IgD-negative memory B cell (primary cell): ENCODE measurements at regions not wholly inside any gene's neighbourhood (a gene's known extent, or its start where the extent isn't known, plus 50 kb on each side); places are given as distances from the start of the nearest gene placed in this dataset.

Source experiments
- H3K27ac Mint-ChIP-seq, 3 donors: one replicate each; pipeline ENCODE4 v1.8.0; 2020 to 2022; ENCODE audit warnings: mild to moderate bottlenecking in 3 of 3, mixed read lengths in 3 of 3, moderate library complexity in 1 of 3
- H3K27me3 Mint-ChIP-seq: one replicate; pipeline ENCODE4 v1.8.0; 2021; ENCODE audit warnings: mixed read lengths
- H3K36me3 Mint-ChIP-seq: one replicate; pipeline ENCODE4 v1.8.0; 2020; ENCODE audit warnings: mild to moderate bottlenecking, mixed read lengths
- H3K4me1 Mint-ChIP-seq, 3 donors: one replicate each; pipeline ENCODE4 v1.8.0; 2020 to 2022; ENCODE audit warnings: mixed read lengths in 3 of 3, mild to moderate bottlenecking in 1 of 3
- H3K4me3 Mint-ChIP-seq, 4 donors: one replicate each; pipeline ENCODE4 v1.8.0; 2020 to 2022; ENCODE audit warnings: mild to moderate bottlenecking in 4 of 4, mixed read lengths in 4 of 4, moderate library complexity in 3 of 4
- H3K9me3 Mint-ChIP-seq, 3 donors: one replicate each; pipeline ENCODE4 v1.8.0; 2020 to 2021; ENCODE audit warnings: mixed read lengths in 3 of 3, mild to moderate bottlenecking in 1 of 3

GRCh38 chr6:1540864-1541521 is 68.7 kb upstream of the FOXC1 start:
- H3K36me3 Mint-ChIP-seq = no peaks in the 10 kb centered on the region
- peaks cover 1% of the 10 kb centered on the region for H3K27me3 Mint-ChIP-seq
- peak overlapping the region in 1 of 3 donors; percentile 50 for H3K27ac Mint-ChIP-seq
- no peak overlapping the region for H3K4me3 Mint-ChIP-seq
- H3K9me3 Mint-ChIP-seq = peaks cover 0 to 2% (median 1%) of the 10 kb centered on the region in 3 donors
- no peaks in the 10 kb centered on the region for H3K4me1 Mint-ChIP-seq

DNA sequence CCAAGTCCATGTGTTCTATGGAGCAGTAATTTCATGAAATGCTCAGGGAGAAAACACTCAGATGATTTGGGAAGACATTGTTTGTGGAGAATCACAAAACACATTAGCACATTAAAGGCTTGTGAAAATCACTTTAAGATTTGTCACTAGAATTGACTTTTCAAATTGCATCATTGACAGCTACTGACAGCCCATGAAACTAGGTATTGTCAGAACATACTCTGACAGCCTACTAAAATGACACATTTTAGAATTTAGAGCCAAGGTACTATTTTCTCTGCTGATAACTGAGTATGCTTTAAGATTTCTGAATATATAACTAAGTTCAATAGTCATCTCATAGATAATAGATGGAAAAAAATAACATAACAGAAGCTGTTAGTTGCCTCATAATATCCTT is 67.4 kb upstream of the FOXC1 start:
- H3K4me1 Mint-ChIP-seq = no peaks in the 10 kb centered on the region
- no peak overlapping the region for H3K4me3 Mint-ChIP-seq
- H3K27ac Mint-ChIP-seq = no peak overlapping the region
- peaks cover 1% of the 10 kb centered on the region for H3K27me3 Mint-ChIP-seq
- H3K36me3 Mint-ChIP-seq = no peaks in the 10 kb centered on the region
- peaks cover 0 to 3% (median 0%) of the 10 kb centered on the region in 3 donors for H3K9me3 Mint-ChIP-seq

GRCh38 chr6:1542764-1543163 is 67.0 kb upstream of the FOXC1 start:
- Mint-ChIP-seq H3K27ac (no peak overlapping the region), H3K27me3 (peaks cover 1% of the 10 kb centered on the region), H3K4me1 (no peaks in the 10 kb centered on the region)

DNA sequence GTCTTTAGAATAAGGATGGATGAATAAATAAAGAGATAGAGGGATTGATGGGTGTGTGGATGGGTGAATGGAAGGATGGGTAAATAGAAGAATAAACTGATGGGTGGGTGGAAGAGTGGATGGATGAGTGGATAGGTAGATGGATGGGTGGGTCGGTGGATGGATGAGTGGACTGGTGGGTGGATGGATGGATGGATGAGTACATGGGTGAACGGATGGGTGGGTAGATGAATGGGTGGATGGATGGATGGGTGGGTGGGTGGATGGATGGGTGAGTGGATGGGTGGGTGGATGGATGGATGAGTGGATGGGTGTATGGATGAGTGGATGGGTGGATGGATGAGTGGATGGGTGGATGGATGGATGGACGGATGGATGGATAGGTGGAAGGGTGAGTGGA is 65.7 kb upstream of the FOXC1 start:
- Mint-ChIP-seq H3K27me3 (peaks cover 1% of the 10 kb centered on the region), H3K36me3 (no peaks in the 10 kb centered on the region), H3K4me3 (no peak overlapping the region), H3K4me1 (no peaks in the 10 kb centered on the region), H3K9me3 (peaks cover 0 to 3% (median 2%) of the 10 kb centered on the region in 3 donors), H3K27ac (no peak overlapping the region)

More at GRCh38 chr6:1542764-1543163, 67.0 kb upstream of the FOXC1 start:
- H3K36me3 Mint-ChIP-seq = no peaks in the 10 kb centered on the region
- H3K9me3 Mint-ChIP-seq = peaks cover 0 to 3% (median 0%) of the 10 kb centered on the region in 3 donors
- no peak overlapping the region for H3K4me3 Mint-ChIP-seq

DNA sequence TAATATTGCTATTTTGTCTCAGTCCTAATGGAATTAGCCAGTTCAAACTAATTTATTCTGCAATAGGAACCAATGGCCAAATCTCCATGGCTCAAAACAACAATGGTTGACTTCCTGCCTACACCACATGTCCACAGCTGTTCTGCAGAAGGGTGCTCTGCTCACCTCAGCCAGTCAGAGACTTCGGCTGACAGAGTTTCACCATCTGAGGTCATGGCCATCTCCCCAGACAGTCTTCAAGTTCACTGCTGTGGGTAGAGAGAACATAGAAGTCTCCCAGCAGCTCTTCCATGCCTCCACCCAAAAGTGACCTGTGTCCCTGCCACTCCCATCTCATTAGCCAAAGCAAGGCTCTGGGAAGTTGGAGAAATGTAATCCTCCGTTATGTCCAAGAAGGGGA is 65.1 kb upstream of the FOXC1 start:
- Mint-ChIP-seq H3K9me3 (peaks cover 0 to 3% (median 2%) of the 10 kb centered on the region in 3 donors), H3K36me3 (no peaks in the 10 kb centered on the region), H3K4me3 (peak overlapping the region in 1 of 4 donors; percentile 15), H3K27ac (no peak overlapping the region), H3K4me1 (no peaks in the 10 kb centered on the region), H3K27me3 (peaks cover 1% of the 10 kb centered on the region)

DNA sequence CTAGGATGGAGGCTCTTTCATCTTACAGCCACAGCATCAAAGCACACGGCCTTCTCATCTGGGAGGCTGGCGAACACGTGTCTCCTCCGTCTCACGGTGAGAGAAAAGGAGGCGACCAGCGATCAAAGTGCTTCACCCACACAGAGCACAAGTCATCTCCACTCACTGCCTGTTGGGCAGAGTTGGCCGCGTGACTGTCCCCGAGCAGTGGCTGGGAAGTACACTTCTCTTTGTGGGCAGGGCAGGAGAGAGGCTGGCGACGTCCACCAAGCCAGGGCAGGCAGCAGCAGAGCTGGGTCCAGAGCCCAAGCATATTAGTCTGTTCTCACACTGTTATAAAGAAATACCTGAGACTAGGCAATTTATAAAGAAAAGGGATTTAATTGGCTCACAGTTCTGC is 64.1 kb upstream of the FOXC1 start:
- no peaks in the 10 kb centered on the region for H3K27me3 Mint-ChIP-seq
- H3K36me3 Mint-ChIP-seq = no peaks in the 10 kb centered on the region
- H3K27ac Mint-ChIP-seq = no peak overlapping the region
- H3K9me3 Mint-ChIP-seq = peaks cover 0 to 3% (median 2%) of the 10 kb centered on the region in 3 donors
- H3K4me1 Mint-ChIP-seq = no peaks in the 10 kb centered on the region
- H3K4me3 Mint-ChIP-seq = no peak overlapping the region

DNA sequence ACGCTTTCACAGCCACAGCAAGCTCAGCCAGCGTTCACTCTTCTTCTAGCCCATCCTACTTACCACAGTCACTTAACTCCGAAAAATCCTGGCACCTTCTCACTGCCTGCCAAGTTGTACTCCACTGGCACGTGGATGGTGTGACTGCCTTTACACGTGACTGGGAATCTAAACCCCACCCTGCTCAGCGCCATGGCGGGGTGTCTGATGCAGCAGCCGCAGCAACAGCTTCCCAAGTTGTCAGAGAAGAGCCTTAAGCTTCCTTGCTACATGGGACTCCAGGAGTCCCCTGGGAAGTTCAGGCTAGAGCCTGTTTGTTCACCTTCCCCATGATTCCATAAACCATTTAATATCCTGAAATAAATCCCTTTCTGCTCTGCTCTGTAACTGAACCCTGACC is 61.9 kb upstream of the FOXC1 start:
- no peaks in the 10 kb centered on the region for H3K36me3 Mint-ChIP-seq
- no peak overlapping the region for H3K4me3 Mint-ChIP-seq
- H3K27me3 Mint-ChIP-seq = no peaks in the 10 kb centered on the region
- H3K9me3 Mint-ChIP-seq = peaks cover 0 to 3% (median 2%) of the 10 kb centered on the region in 3 donors
- no peak overlapping the region for H3K27ac Mint-ChIP-seq
- H3K4me1 Mint-ChIP-seq = no peaks in the 10 kb centered on the region

DNA sequence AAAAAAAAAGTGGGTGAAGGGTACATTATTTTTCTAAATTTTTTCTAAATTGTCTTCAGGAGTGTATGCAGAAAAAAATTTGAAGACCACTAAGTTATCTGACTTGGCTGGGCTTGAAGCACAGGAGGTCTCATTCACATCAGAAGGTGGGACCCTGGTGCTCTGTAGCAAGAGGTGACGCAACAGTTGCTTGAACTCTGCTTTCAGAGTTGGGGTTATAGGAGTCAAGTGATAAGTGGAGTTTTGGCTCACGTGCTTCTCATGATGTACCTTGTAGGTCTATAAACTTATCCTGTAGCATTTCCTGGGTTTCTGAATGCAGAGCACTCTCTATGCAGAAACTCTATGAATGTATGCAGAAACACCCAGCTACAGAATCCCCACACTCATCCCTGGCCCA is 58.5 kb upstream of the FOXC1 start:
- peaks cover 0 to 4% (median 2%) of the 10 kb centered on the region in 3 donors for H3K9me3 Mint-ChIP-seq
- H3K36me3 Mint-ChIP-seq = no peaks in the 10 kb centered on the region
- peaks cover 10% of the 10 kb centered on the region for H3K27me3 Mint-ChIP-seq
- no peak overlapping the region for H3K4me3 Mint-ChIP-seq
- H3K4me1 Mint-ChIP-seq = peaks cover 0 to 9% (median 4%) of the 10 kb centered on the region in 3 donors
- no peak overlapping the region for H3K27ac Mint-ChIP-seq

DNA sequence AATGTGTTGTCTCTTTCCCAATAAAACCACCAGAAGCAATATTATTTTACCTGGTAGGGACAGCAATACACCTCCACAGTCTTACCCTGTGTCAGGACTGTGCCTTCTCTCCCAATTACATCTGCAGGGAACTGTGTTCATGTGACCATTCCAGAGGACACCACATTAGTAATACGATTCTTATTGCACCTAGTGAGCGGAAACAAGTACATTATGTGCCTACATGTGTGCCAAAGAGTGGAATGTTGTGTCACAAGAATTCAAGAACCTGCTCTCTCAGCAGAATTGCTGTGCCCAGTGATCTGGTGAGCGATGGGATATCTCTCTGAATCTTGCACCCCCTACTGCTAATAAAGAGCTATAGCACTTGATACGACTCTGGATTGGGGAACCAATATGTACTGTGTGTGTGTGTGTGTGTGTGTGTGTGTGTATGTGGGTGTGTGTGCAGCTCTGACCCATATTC is 57.4 kb upstream of the FOXC1 start:
- no peak overlapping the region for H3K4me3 Mint-ChIP-seq
- H3K9me3 Mint-ChIP-seq = peaks cover 0 to 4% (median 0%) of the 10 kb centered on the region in 3 donors
- peaks cover 0 to 9% (median 4%) of the 10 kb centered on the region in 3 donors for H3K4me1 Mint-ChIP-seq
- H3K36me3 Mint-ChIP-seq = no peaks in the 10 kb centered on the region
- H3K27me3 Mint-ChIP-seq = peaks cover 16% of the 10 kb centered on the region
- peak overlapping the region in 1 of 3 donors; percentile 31 for H3K27ac Mint-ChIP-seq

GRCh38 chr6:1553562-1554083 is 56.1 kb upstream of the FOXC1 start:
- no peak overlapping the region for H3K27ac Mint-ChIP-seq
- H3K9me3 Mint-ChIP-seq = peaks cover 0 to 3% (median 0%) of the 10 kb centered on the region in 3 donors
- no peaks in the 10 kb centered on the region for H3K36me3 Mint-ChIP-seq
- H3K4me3 Mint-ChIP-seq = peak overlapping the region in 1 of 4 donors; percentile 83
- H3K27me3 Mint-ChIP-seq = peaks cover 21% of the 10 kb centered on the region
- peaks cover 0 to 9% (median 4%) of the 10 kb centered on the region in 3 donors for H3K4me1 Mint-ChIP-seq

GRCh38 chr6:1554141-1554475 is 55.6 kb upstream of the FOXC1 start:
- Mint-ChIP-seq H3K4me1 (peaks cover 0 to 9% (median 4%) of the 10 kb centered on the region in 3 donors), H3K27me3 (peaks cover 22% of the 10 kb centered on the region), H3K27ac (peak overlapping the region in 1 of 3 donors; percentile 3), H3K36me3 (no peaks in the 10 kb centered on the region), H3K9me3 (peaks cover 0 to 3% (median 0%) of the 10 kb centered on the region in 3 donors), H3K4me3 (peak overlapping the region in 3 of 4 donors; percentile 83 to 93 (median 84))

DNA sequence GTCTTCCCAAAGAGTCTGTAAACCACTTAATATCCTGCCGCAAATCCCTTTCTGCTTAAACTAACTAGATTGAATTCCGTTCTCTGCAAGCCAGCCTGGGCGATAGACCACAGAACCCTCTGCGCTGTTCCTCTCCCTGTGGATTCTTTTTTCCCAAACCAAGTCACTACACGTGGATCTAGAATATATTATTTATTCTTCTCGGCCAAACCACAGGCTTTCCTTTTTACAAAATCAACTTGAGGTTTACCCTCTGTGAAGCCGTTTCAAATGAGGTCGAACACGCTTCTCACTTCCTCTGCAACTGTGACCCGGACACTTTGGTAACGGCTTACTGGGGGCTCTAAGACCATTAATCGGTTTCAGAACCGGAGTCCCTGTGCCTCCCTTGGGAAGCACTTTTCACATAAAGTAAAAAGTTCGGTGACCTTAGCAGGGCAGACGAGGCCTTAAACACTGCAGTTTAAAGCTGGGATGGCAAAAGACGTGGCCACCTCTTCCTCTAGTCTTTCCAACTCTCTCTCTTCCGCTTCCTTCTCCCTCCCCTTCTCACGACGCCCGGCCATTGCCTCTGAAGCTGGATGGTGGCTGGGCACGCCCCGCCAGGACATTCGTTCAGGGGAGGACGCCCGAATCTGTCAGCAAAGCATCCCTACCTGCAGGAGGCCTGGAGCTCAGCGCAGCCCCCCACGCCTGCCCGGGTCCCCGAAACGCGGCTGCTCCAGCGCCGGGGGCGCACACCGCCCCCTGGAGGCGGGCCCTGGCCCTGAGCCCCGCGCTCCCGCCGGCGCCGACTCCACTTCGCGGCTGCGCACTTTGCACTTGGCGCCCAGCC is 55.0 kb upstream of the FOXC1 start:
- H3K27ac Mint-ChIP-seq = peak overlapping the region in 1 of 3 donors; percentile 71
- peaks cover 22% of the 10 kb centered on the region for H3K27me3 Mint-ChIP-seq
- H3K9me3 Mint-ChIP-seq = peaks cover 0 to 3% (median 0%) of the 10 kb centered on the region in 3 donors
- H3K4me1 Mint-ChIP-seq = peaks cover 0 to 9% (median 4%) of the 10 kb centered on the region in 3 donors
- no peaks in the 10 kb centered on the region for H3K36me3 Mint-ChIP-seq
- H3K4me3 Mint-ChIP-seq = peak overlapping the region; percentile 83 to 93 (median 86)

DNA sequence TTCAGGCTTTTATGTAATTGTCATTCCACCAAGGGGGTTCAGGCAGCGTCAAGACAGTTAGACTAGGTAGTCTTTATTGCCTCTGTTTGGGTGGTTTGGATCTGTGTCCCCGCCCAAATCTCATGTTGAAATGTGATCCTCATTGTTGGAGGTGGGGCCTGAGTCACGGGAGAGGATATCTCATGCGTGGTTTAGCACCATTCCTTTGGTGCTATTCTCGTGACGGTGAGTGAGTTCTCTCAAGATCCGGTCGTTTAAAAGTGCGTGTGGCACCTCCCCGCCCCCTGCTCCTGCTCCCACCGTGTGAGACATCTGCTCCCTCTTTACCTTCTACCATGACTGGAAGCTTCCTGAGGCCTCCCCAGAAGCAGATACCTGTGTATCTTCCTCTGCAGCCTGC is 51.3 kb upstream of the FOXC1 start:
- Mint-ChIP-seq H3K27me3 (peaks cover 26% of the 10 kb centered on the region), H3K36me3 (no peaks in the 10 kb centered on the region), H3K27ac (no peak overlapping the region), H3K4me1 (peaks cover 0 to 9% (median 4%) of the 10 kb centered on the region in 3 donors), H3K4me3 (no peak overlapping the region), H3K9me3 (peaks cover 0 to 3% (median 0%) of the 10 kb centered on the region in 3 donors)
